KOPT-K1 (cell line): ENCODE measurements at regions not wholly inside any gene's neighbourhood (a gene's known extent, or its start where the extent isn't known, plus 50 kb on each side); places are given as distances from the start of the nearest gene placed in this dataset.
"Not testable (repeated sequence)": the region's sequence is repeated elsewhere in the genome, so short reads cannot be mapped to it uniquely, and the experiment has no call there.

ENCODE experiments used
- H3K27ac ChIP-seq: fragments of 200-600 bp; sonication (generic); 2 replicates; pipeline ENCODE4 v1.5.1; 2016; ENCODE audit warnings: antibody characterized with exemption, mild to moderate bottlenecking, low read depth, low read length; ENCODE audit not compliant: poor library complexity, severe bottlenecking
- H3K36me3 ChIP-seq: fragments of 200-600 bp; sonication (generic); 2 replicates; pipeline ENCODE4 v1.5.1; 2017; ENCODE audit warnings: antibody characterized with exemption, mild to moderate bottlenecking, low read length, moderate library complexity; ENCODE audit not compliant: insufficient read depth
- H3K9me3 ChIP-seq: fragments of 200-600 bp; sonication (generic); 2 replicates; pipeline ENCODE4 v1.5.1; 2017; ENCODE audit warnings: antibody characterized with exemption, low read length, mild to moderate bottlenecking; ENCODE audit not compliant: insufficient read depth, poor library complexity, severe bottlenecking

GRCh38 chr5:167916706-167917105, 374.7 kb upstream of the WWC1 start:
- no peaks in the 10 kb centered on the region for H3K9me3 ChIP-seq
- no peak overlapping the region for H3K27ac ChIP-seq
- H3K36me3 ChIP-seq = no peaks in the 10 kb centered on the region

- Histone ChIP-seq H3K27ac (no peak overlapping the region), H3K36me3 (no peaks in the 10 kb centered on the region), H3K9me3 (no peaks in the 10 kb centered on the region)
Measured at GRCh38 chr5:167918184-167918812, 373.1 kb upstream of the WWC1 start.

GRCh38 chr5:167918813-167919483, 372.5 kb upstream of the WWC1 start:
- Histone ChIP-seq H3K27ac (no peak overlapping the region), H3K9me3 (no peaks in the 10 kb centered on the region), H3K36me3 (no peaks in the 10 kb centered on the region)

GRCh38 chr5:167920589-167920988, 370.9 kb upstream of the WWC1 start:
- H3K27ac ChIP-seq = no peak overlapping the region
- H3K9me3 ChIP-seq = no peaks in the 10 kb centered on the region
- H3K36me3 ChIP-seq = no peaks in the 10 kb centered on the region

- no peak overlapping the region for H3K27ac ChIP-seq
- no peaks in the 10 kb centered on the region for H3K36me3 ChIP-seq
- H3K9me3 ChIP-seq = no peaks in the 10 kb centered on the region
Measured at GRCh38 chr5:167921796-167922195, 369.6 kb upstream of the WWC1 start.

GRCh38 chr5:167923396-167923795, 368.0 kb upstream of the WWC1 start:
- no peaks in the 10 kb centered on the region for H3K36me3 ChIP-seq
- no peaks in the 10 kb centered on the region for H3K9me3 ChIP-seq
- no peak overlapping the region for H3K27ac ChIP-seq

GRCh38 chr5:167929841-167930240, 361.6 kb upstream of the WWC1 start:
- H3K27ac ChIP-seq = no peak overlapping the region
- no peaks in the 10 kb centered on the region for H3K36me3 ChIP-seq
- no peaks in the 10 kb centered on the region for H3K9me3 ChIP-seq

GRCh38 chr5:167934551-167934971, 356.9 kb upstream of the WWC1 start:
- Histone ChIP-seq H3K36me3 (no peaks in the 10 kb centered on the region), H3K9me3 (no peaks in the 10 kb centered on the region), H3K27ac (no peak overlapping the region)

- Histone ChIP-seq H3K27ac (no peak overlapping the region), H3K36me3 (no peaks in the 10 kb centered on the region), H3K9me3 (no peaks in the 10 kb centered on the region)
Measured at GRCh38 chr5:167936022-167936421, 355.4 kb upstream of the WWC1 start.

- no peak overlapping the region for H3K27ac ChIP-seq
- H3K36me3 ChIP-seq = no peaks in the 10 kb centered on the region
- no peaks in the 10 kb centered on the region for H3K9me3 ChIP-seq
Measured at GRCh38 chr5:167936944-167937634, 354.4 kb upstream of the WWC1 start.

GRCh38 chr5:167937635-167937998, 353.8 kb upstream of the WWC1 start:
- Histone ChIP-seq H3K9me3 (no peaks in the 10 kb centered on the region), H3K36me3 (no peaks in the 10 kb centered on the region), H3K27ac (no peak overlapping the region)

GRCh38 chr5:167939686-167940085, 351.8 kb upstream of the WWC1 start:
- Histone ChIP-seq H3K36me3 (no peaks in the 10 kb centered on the region), H3K27ac (no peak overlapping the region), H3K9me3 (no peaks in the 10 kb centered on the region)

GRCh38 chr5:167940911-167941310, 350.5 kb upstream of the WWC1 start:
- no peak overlapping the region for H3K27ac ChIP-seq
- no peaks in the 10 kb centered on the region for H3K9me3 ChIP-seq
- no peaks in the 10 kb centered on the region for H3K36me3 ChIP-seq

- H3K9me3 ChIP-seq, H3K36me3 ChIP-seq, H3K27ac ChIP-seq: not testable (repeated sequence)
Measured at GRCh38 chr5:167941556-167941955, 349.9 kb upstream of the WWC1 start.

GRCh38 chr5:167943343-167943742, 348.1 kb upstream of the WWC1 start:
- Histone ChIP-seq H3K27ac (no peak overlapping the region), H3K9me3 (no peaks in the 10 kb centered on the region), H3K36me3 (no peaks in the 10 kb centered on the region)
